HEK293T (cell line): ENCODE measurements at regions not wholly inside any gene's neighbourhood (a gene's known extent, or its start where the extent isn't known, plus 50 kb on each side); places are given as distances from the start of the nearest gene placed in this dataset.

Source experiments
- CTCF ChIA-PET: fragments of 350-600 bp; formaldehyde crosslinking; extraction: SDS; loops from one replicate; lab custom pipeline; 2021; ENCODE audit warnings: antibody characterized with exemption, inconsistent platforms; lab: Yijun Ruan, JAX
- POLR2A ChIA-PET: fragments of 350-600 bp; formaldehyde crosslinking; extraction: SDS; loops from one replicate; lab custom pipeline; 2020; ENCODE audit warnings: antibody characterized with exemption, inconsistent platforms; lab: Yijun Ruan, JAX
- DNase-seq: peaks from one replicate; pipeline ENCODE4 v3.0.0; 2012; ENCODE audit warnings: mixed read lengths; ENCODE audit errors: extremely low spot score
- ARNT ChIP-seq: fragments of 450-650 bp; IDR thresholded peaks from 2 replicates; pipeline ENCODE4 v1.6.1; 2017; ENCODE audit warnings: mild to moderate bottlenecking
- BHLHE40 ChIP-seq: fragments of 450-650 bp; IDR thresholded peaks from 2 replicates; pipeline ENCODE4 v1.6.1; 2016; ENCODE audit warnings: mild to moderate bottlenecking, moderate library complexity, borderline replicate concordance
- CTBP1 ChIP-seq: fragments of 450-650 bp; IDR thresholded peaks from 2 replicates; pipeline ENCODE4 v1.6.1; 2016; ENCODE audit warnings: borderline replicate concordance
- ELF4 ChIP-seq: fragments of 450-650 bp; IDR thresholded peaks from 2 replicates; pipeline ENCODE4 v1.6.1; 2017; ENCODE audit warnings: antibody characterized with exemption
- FOXA1 ChIP-seq: fragments of 450-650 bp; IDR thresholded peaks from 2 replicates; pipeline ENCODE4 v1.6.1; 2016; ENCODE audit warnings: mild to moderate bottlenecking
- FOXK2 ChIP-seq: fragments of 450-650 bp; IDR thresholded peaks from 2 replicates; pipeline ENCODE4 v1.6.1; 2016; ENCODE audit warnings: mild to moderate bottlenecking
- FOXM1 ChIP-seq: fragments of 450-650 bp; IDR thresholded peaks from 2 replicates; pipeline ENCODE4 v1.6.1; 2017; ENCODE audit warnings: mild to moderate bottlenecking, borderline replicate concordance
- HDGF ChIP-seq: fragments of 450-650 bp; IDR thresholded peaks from 2 replicates; pipeline ENCODE4 v1.6.1; 2017; ENCODE audit warnings: antibody characterized with exemption, borderline replicate concordance
- L3MBTL2 ChIP-seq: fragments of 450-650 bp; conservative IDR thresholded peaks from 2 replicates; pipeline ENCODE4 v1.6.1; 2016; ENCODE audit warnings: mild to moderate bottlenecking
- NFRKB ChIP-seq: fragments of 450-650 bp; IDR thresholded peaks from 2 replicates; pipeline ENCODE4 v1.6.1; 2016; ENCODE audit warnings: mild to moderate bottlenecking, moderate library complexity
- SP1 ChIP-seq: fragments of 450-650 bp; IDR thresholded peaks from 2 replicates; pipeline ENCODE4 v1.6.1; 2017
- SUZ12 ChIP-seq: fragments of 450-650 bp; IDR thresholded peaks from 2 replicates; pipeline ENCODE4 v1.6.1; 2016; ENCODE audit warnings: mild to moderate bottlenecking
- TARDBP ChIP-seq: fragments of 450-650 bp; IDR thresholded peaks from 2 replicates; pipeline ENCODE4 v1.6.1; 2016
- ZNF384 ChIP-seq: fragments of 450-650 bp; IDR thresholded peaks from 2 replicates; pipeline ENCODE4 v1.6.1; 2016
- TF ChIP-seq, protein P1 (sequence below): fragments of 450-650 bp; IDR thresholded peaks from 2 replicates; pipeline ENCODE4 v1.6.1; 2016

- ChIA-PET POLR2A (no interaction called here), CTCF (no interaction called here)
- TF ChIP-seq FOXA1: no peak
- no peak for DNase-seq
Measured at GRCh38 chr9:107740088-107740980, 250.8 kb upstream of the KLF4 start.

DNA sequence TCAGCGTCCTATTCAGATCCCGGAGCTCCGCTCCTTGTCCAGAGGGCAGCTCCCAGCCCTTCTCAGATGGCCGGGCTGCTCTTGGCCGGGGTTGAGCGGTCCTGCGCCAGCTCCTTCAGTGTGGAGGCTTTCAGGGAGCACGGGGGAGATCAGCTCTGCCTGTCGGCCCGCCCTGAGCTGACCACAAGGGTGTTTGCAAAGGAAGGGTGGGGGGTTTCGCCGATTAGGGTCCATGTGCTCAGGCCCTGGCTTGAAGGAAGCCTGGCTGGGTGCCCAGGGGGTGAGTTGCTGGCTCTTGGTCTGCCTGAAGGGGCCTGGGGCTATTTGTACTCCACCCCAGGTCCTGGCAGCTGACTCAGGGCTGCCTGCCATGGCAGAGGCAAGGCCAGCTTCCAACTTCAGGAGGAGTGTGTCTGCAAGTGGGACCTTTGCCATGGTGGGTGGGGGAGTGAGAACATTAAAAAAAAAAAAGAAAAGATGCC is 250.1 kb upstream of the KLF4 start:
- POLR2A ChIA-PET: no interaction called here
- no peak for DNase-seq
- TF ChIP-seq L3MBTL2: no peak
- no peak for TF ChIP-seq FOXK2
- CTCF ChIA-PET: no interaction called here

- ChIA-PET POLR2A (no interaction called here), CTCF (interaction anchor here (0.6 kb wide), 1 partner anchor 115 kb away, joined by 3 read pairs; no protein-coding TSS in a partner anchor)
- DNase-seq: no peak
- TF ChIP-seq ZNF384 (no peak), HDGF (no peak), SP1 (no peak), CTBP1 (no peak), TARDBP (no peak), SUZ12 (no peak), NFRKB (no peak), BHLHE40 (no peak), FOXM1 (no peak), FOXA1 (no peak), FOXK2 (no peak), ARNT (no peak), ELF4 (no peak)
- TF ChIP-seq, protein P1, sequence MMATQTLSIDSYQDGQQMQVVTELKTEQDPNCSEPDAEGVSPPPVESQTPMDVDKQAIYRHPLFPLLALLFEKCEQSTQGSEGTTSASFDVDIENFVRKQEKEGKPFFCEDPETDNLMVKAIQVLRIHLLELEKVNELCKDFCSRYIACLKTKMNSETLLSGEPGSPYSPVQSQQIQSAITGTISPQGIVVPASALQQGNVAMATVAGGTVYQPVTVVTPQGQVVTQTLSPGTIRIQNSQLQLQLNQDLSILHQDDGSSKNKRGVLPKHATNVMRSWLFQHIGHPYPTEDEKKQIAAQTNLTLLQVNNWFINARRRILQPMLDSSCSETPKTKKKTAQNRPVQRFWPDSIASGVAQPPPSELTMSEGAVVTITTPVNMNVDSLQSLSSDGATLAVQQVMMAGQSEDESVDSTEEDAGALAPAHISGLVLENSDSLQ: no peak
Measured at GRCh38 chr9:107738789-107739188, 249.2 kb upstream of the KLF4 start.

DNA sequence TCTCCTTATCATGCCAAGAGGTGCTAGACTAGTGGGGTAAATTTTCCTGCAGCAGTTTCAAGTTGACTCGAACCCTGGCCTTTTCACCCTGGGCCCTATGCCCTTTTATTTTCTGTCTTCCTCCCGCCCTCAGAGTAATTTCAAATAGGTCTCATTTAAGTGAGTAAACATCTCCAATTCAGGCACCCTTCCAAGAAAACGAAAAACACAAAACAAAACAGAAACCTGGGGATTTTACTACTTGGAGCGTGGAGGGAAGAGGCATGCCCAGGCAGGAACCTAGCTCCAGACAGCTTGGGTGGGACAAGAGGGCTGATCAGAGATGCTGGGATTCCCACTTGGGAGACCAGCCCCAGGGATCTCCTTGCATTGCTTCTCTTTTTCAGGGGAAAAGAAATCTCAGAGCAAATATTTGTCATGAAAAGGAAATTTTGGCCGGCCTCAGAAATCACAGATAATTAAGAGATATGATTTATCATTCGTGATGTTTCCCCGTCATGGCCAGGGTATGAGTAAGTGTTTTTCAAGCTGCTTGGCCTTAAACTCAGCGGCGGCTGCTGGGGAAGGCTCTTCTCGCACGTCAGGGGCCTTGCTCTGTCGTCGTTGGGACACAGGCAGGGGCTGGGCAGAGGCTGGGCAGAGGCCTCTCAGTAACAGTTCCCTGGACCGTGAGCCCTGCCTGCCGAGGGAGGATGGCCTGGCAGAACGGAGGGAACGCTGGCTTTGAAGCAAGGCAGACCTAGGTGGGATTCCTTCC is 248.6 kb upstream of the KLF4 start:
- CTCF ChIA-PET: interaction anchor here (0.6 kb wide), 1 partner anchor 115 kb away, joined by 3 read pairs; no protein-coding TSS in a partner anchor
- DNase-seq: no peak
- POLR2A ChIA-PET: no interaction called here
- TF ChIP-seq, protein P1: no peak
- TF ChIP-seq FOXK2: no peak
- no peak for TF ChIP-seq ELF4
- TF ChIP-seq FOXA1: no peak
- TF ChIP-seq SUZ12: no peak
- no peak for TF ChIP-seq ZNF384
- TF ChIP-seq BHLHE40: no peak
- no peak for TF ChIP-seq HDGF
- no peak for TF ChIP-seq ARNT
- no peak for TF ChIP-seq L3MBTL2
- TF ChIP-seq NFRKB: no peak
- TF ChIP-seq SP1: no peak
- no peak for TF ChIP-seq TARDBP

- no peak for DNase-seq
- POLR2A ChIA-PET: no interaction called here
- TF ChIP-seq ELF4 (no peak), CTBP1 (no peak)
- CTCF ChIA-PET: interaction anchor here (0.7 kb wide), 1 partner anchor 44 kb away, joined by 4 read pairs; no protein-coding TSS in a partner anchor
Measured at GRCh38 chr9:107737610-107737986, 248.0 kb upstream of the KLF4 start.

DNA sequence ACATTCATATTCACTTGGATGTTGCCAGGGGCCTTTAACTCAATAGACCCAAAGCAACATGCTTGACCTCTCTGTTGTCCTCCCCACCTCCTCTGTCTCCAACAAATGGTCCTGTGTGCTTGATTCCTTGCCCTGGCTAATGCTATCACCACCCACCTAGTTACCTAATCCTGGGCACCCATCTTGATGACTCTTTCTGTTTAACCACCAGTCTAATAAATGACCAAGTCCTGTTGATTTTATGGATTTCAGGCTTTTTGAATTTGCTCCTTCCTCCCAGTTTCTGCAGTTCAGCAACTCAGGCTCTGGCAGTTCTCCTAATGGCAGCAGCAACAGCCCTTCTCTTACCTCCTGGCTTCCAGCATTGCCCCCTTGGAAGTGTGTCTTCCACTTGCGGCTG is 246.3 kb upstream of the KLF4 start:
- TF ChIP-seq SUZ12: no peak
- no peak for TF ChIP-seq ZNF384
- TF ChIP-seq TARDBP: no peak
- TF ChIP-seq, protein P1: no peak
- DNase-seq: no peak
- POLR2A ChIA-PET: no interaction called here
- CTCF ChIA-PET: no interaction called here
